Cardiac fibroblast (primary cell): ENCODE measurements at regions not wholly inside any gene's neighbourhood (a gene's known extent, or its start where the extent isn't known, plus 50 kb on each side); places are given as distances from the start of the nearest gene placed in this dataset.

ENCODE experiments used
- DNase-seq, 2 donors: peaks; one replicate each; pipeline versions ENCODE4 v3.0.0 to v3.0.0-alpha.2; 2010; ENCODE audit warnings: low read depth in 2 of 2
- H3K4me3 ChIP-seq, 2 donors: replicated peaks in 1 of 2; 1 replicate in 1 of 2; 2 replicates in 1 of 2; pipeline ENCODE4 v1.5.1; 2011; ENCODE audit warnings: low read depth in 2 of 2, low read length in 2 of 2, mild to moderate bottlenecking in 2 of 2, moderate library complexity in 1 of 2
- CTCF ChIP-seq: IDR thresholded peaks from one replicate; pipeline ENCODE4 v1.5.1; 2011; ENCODE audit warnings: low read depth, mild to moderate bottlenecking, low read length, inconsistent platforms

- no peak for TF ChIP-seq CTCF
- no peak overlapping the region for H3K4me3 ChIP-seq
- DNase-seq = no peak
Measured at GRCh38 chr1:5645929-5646328, 346.3 kb downstream of the NPHP4 start.

- H3K4me3 ChIP-seq = no peak overlapping the region
- no peak for TF ChIP-seq CTCF
Measured at GRCh38 chr1:5645135-5645399, 347.2 kb downstream of the NPHP4 start.

GRCh38 chr1:5644281-5645134, 347.7 kb downstream of the NPHP4 start:
- no peak overlapping the region for H3K4me3 ChIP-seq
- no peak for TF ChIP-seq CTCF
- no peak for DNase-seq

More at GRCh38 chr1:5645135-5645399, 347.2 kb downstream of the NPHP4 start:
- no peak for DNase-seq

- DNase-seq = no peak
- TF ChIP-seq CTCF = no peak
- H3K4me3 ChIP-seq = no peak overlapping the region
Measured at GRCh38 chr1:5643360-5644107, 348.7 kb downstream of the NPHP4 start.

- DNase-seq = no peak
- no peak overlapping the region for H3K4me3 ChIP-seq
Measured at GRCh38 chr1:5640845-5641244, 351.4 kb downstream of the NPHP4 start.

GRCh38 chr1:5639106-5639722, 353.0 kb downstream of the NPHP4 start:
- no peak for DNase-seq
- H3K4me3 ChIP-seq = no peak overlapping the region
- no peak for TF ChIP-seq CTCF

More at GRCh38 chr1:5640845-5641244, 351.4 kb downstream of the NPHP4 start:
- no peak for TF ChIP-seq CTCF
